Heart left ventricle (tissue), 16 donors: ENCODE measurements at regions not wholly inside any gene's neighbourhood (a gene's known extent, or its start where the extent isn't known, plus 50 kb on each side); places are given as distances from the start of the nearest gene placed in this dataset.

Experiments used
- ATAC-seq, 4 donors: fragments of 200-7000 bp; cut with Tn5 transposase; one replicate each; pipeline ENCODE4 v1.9.1; 2020 to 2022; ENCODE audit warnings: moderate library complexity in 4 of 4, mild to moderate bottlenecking in 3 of 4, moderate number of reproducible peaks in 1 of 4
- DNase-seq, 5 donors: peaks; one replicate each; pipeline ENCODE4 v3.0.0-alpha.2; 2020
- H3K27ac ChIP-seq, 12 donors: fragments of 200-600 bp; sonication (generic) in 4 of 12; one replicate each; pipeline versions ENCODE4 v1.5.0 to v1.8.0; 2016 to 2022; ENCODE audit warnings: mild to moderate bottlenecking in 2 of 12
- H3K27me3 ChIP-seq, 9 donors: fragments of 200-600 bp; sonication (generic) in 2 of 9; one replicate each; pipeline versions ENCODE4 v1.5.1 to v1.8.0; 2016 to 2022; ENCODE audit warnings: mild to moderate bottlenecking in 3 of 9
- H3K36me3 ChIP-seq, 9 donors: fragments of 200-600 bp; sonication (generic) in 2 of 9; one replicate each; pipeline versions ENCODE4 v1.5.0 to v1.8.0; 2018 to 2022; ENCODE audit warnings: mild to moderate bottlenecking in 2 of 9
- H3K4me1 ChIP-seq, 12 donors: fragments of 200-600 bp; sonication (generic) in 4 of 12; one replicate each; pipeline versions ENCODE4 v1.5.0 to v1.8.0; 2016 to 2022; ENCODE audit warnings: mild to moderate bottlenecking in 3 of 12
- H3K4me3 ChIP-seq, 12 donors: fragments of 200-600 bp; sonication (generic) in 4 of 12; one replicate each; pipeline versions ENCODE4 v1.5.0 to v1.8.0; 2017 to 2022; ENCODE audit warnings: mild to moderate bottlenecking in 9 of 12, moderate library complexity in 4 of 12
- H3K9me3 ChIP-seq, 12 donors: fragments of 200-600 bp; sonication (generic) in 4 of 12; one replicate each; pipeline versions ENCODE4 v1.5.0 to v1.8.0; 2016 to 2022; ENCODE audit warnings: mild to moderate bottlenecking in 1 of 12
- POLR2A ChIP-seq, 2 donors: fragments of 450-650 bp; IDR thresholded peaks; one replicate each; pipeline ENCODE4 v1.6.1; 2017; ENCODE audit warnings: antibody characterized with exemption in 2 of 2, mild to moderate bottlenecking in 2 of 2, moderate library complexity in 2 of 2
- WGBS, 4 donors: extraction: QIAGEN DNeasy Blood & Tissue Kit in 2 of 4; methylation state at CpG; one replicate each; pipeline versions ENCODE4 v1.1.5 to v1.1.7; 2013 to 2018; 5-methylcytosine and 5-hydroxymethylcytosine counted together
- intact Hi-C, 10 donors: fragments of 100-400 bp; cut with DNase I; formaldehyde crosslinking; loops; one replicate each; pipeline versions ENCODE4 v1.11.1 to v1.14.2; 2022
- TF ChIP-seq, protein P1 (sequence below), 12 donors: fragments of 200-600 bp; sonication (generic) in 4 of 12; IDR thresholded peaks; one replicate each; pipeline versions ENCODE4 v1.5.0 to v1.8.0; 2018 to 2022; ENCODE audit warnings: antibody characterized with exemption in 12 of 12, mild to moderate bottlenecking in 5 of 12
- donor health status: ischemic (EF 13 %, LVEDD 7.1; RV severe dilation, severe dysfunction).
- donor health status: healthy with polysubstance abuse.
- donor health status: DM: no; HTN: yes; CAD: no.
- donor health status: DM: no; HTN: no; CAD: no.
- donor health status: ischemic (EF 25% LVEDD 6.9; RV normal size, moderate dysfunction).
- donor health status: ischemic (EF 25% LVEDD 5.7; RV mildly dilated, moderate dysfunction).
- donor health status: healthy.
- donor health status: DM: yes; HTN: yes; CAD: no.
- donor health status: ischemic (EF 35%, LVEDD 5.7; RV mildly dilated, moderate dysfunction).
- donor health status: nonischemic (EF 11% LVEDD 7.7; RV severe dilation, severe dysfunction).
- donor health status: DM: yes; HTN: yes; CAD: no.
- donor health status: PGD.
- donor health status: ischemic (EF 29% LVEDD 5.4; RV normal size, mild dysfunction).
- donor health status: nonischemic (EF 23%, LVEDD 6.1; RV moderate dilation, normal function).

DNA sequence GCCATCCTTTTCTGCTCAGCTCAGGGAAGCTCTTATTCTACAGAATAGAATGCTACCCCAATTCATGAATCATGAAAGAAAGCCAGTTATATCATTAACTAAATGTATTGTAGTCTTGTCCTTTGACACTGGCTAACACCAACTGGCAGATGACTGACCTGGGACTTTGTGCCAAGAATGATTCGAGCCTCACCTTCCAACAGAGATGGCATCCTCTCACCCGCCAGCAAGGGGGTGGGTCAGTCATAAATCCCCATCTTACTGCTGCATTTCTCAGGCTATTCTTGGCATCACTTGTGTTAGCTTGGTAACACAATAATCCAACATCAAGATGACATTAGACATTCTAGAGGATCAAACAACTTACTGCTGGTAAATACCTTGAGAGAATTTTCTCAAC, 1239.8 kb upstream of the MIR17HG start:
- intact Hi-C loops: no loop called here
- 72 to 87% (median 79%) methylated on average over 2 of the region's 2 CpGs for WGBS, 4 donors
- no peak for TF ChIP-seq POLR2A (IDR thresholded peaks at IDR 0.05)
- TF ChIP-seq, protein P1, sequence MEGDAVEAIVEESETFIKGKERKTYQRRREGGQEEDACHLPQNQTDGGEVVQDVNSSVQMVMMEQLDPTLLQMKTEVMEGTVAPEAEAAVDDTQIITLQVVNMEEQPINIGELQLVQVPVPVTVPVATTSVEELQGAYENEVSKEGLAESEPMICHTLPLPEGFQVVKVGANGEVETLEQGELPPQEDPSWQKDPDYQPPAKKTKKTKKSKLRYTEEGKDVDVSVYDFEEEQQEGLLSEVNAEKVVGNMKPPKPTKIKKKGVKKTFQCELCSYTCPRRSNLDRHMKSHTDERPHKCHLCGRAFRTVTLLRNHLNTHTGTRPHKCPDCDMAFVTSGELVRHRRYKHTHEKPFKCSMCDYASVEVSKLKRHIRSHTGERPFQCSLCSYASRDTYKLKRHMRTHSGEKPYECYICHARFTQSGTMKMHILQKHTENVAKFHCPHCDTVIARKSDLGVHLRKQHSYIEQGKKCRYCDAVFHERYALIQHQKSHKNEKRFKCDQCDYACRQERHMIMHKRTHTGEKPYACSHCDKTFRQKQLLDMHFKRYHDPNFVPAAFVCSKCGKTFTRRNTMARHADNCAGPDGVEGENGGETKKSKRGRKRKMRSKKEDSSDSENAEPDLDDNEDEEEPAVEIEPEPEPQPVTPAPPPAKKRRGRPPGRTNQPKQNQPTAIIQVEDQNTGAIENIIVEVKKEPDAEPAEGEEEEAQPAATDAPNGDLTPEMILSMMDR (IDR thresholded peaks at IDR 0.05): no peak
- Histone ChIP-seq H3K4me3 (no peak overlapping the region), H3K4me1 (no peaks in the 10 kb centered on the region), H3K9me3 (no peaks in the 10 kb centered on the region), H3K36me3 (no peaks in the 10 kb centered on the region), H3K27me3 (no peaks in the 10 kb centered on the region), H3K27ac (no peak overlapping the region)
- no peak for ATAC-seq
- no peak for DNase-seq

DNA sequence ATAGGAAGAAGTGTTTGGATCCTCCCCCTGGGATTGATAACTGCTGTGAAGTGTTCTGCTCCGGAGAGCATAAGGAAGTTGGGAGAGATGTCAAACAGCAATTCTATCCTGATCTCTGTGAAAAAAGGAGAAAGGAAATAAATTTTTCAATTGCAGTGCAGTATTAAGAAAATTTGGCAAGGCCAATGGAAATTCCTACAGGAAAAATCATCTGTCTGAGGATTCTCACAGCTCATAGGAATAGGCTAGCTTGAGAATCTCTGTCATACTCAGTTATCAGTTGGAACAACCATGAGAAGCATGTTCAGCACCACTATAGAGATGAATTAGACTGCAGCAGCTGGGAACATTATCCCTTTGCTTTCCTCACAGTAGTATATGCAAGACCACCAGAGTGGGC, 1238.9 kb upstream of the MIR17HG start:
- Histone ChIP-seq H3K9me3 (no peaks in the 10 kb centered on the region), H3K4me3 (no peak overlapping the region), H3K27ac (no peak overlapping the region), H3K27me3 (no peaks in the 10 kb centered on the region), H3K4me1 (no peaks in the 10 kb centered on the region), H3K36me3 (no peaks in the 10 kb centered on the region)
- 36 to 61% (median 44%) methylated on average over 1 of the region's 1 CpG for WGBS, 4 donors
- ATAC-seq (no peak), DNase-seq (no peak)
- intact Hi-C loops: no loop called here
- TF ChIP-seq, protein P1 (IDR thresholded peaks at IDR 0.05): no peak
- no peak for TF ChIP-seq POLR2A (IDR thresholded peaks at IDR 0.05)

DNA sequence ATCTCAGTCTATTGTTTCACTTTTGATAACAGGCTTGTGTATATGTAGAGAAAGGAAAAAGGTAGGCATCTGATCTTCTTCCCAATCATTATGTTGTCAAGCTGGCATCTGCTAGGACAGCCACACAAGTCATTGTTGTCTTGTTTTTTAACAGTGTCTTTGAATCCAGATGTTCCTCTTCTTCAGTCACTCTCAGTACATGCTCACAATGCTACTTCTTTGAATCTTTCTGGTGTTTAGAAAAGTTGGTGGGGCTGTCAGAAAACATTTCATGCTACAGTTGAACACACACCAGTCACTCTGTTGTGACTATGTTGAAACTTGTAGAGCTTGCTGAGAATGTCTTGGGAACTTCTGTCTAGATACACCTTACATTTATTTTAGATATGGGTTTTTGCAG, 1231.4 kb upstream of the MIR17HG start:
- Histone ChIP-seq H3K27ac (no peak overlapping the region), H3K27me3 (no peaks in the 10 kb centered on the region), H3K9me3 (peaks cover 0 to 3% (median 0%) of the 10 kb centered on the region in 12 donors), H3K4me3 (no peak overlapping the region), H3K36me3 (no peaks in the 10 kb centered on the region), H3K4me1 (no peaks in the 10 kb centered on the region)
- ATAC-seq: no peak
- DNase-seq: no peak
- intact Hi-C loops: no loop called here
- TF ChIP-seq, protein P1 (IDR thresholded peaks at IDR 0.05): no peak
- no peak for TF ChIP-seq POLR2A (IDR thresholded peaks at IDR 0.05)

DNA sequence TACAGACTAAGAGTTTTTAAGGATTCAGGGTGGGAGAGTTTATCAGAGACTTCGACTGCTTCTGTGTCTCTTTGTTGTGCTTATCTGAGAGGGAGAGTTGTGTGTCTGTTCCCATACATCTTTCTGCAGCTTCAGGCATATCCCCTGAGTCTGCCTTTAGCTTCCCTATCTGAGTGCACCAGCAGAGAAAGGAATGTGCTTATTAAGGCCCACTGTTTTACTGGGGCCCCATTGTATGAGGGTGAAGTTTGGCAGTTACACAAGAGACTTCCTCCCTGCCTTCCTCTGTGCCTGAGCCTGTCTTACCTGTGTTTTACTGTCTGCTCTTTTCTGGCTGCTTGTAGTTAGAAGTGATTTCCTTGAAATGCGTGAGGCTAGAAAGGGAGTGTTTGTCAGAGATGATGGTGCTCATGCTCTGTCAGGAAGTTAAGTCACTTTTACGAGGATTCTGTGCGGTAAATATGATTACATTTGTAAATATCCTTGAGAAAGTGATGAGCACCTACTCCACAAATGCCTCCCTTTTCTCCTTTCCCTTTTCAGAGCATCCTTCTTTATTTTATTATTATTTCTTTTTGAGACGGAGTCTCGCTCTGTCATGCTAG, 1228.9 kb upstream of the MIR17HG start:
- intact Hi-C loops: no loop called here
- WGBS, 4 donors: 72 to 74% (median 72%) methylated on average over 6 of the region's 6 CpGs
- no peaks in the 10 kb centered on the region for H3K27me3 ChIP-seq
- H3K27ac ChIP-seq: no peak overlapping the region
- H3K36me3 ChIP-seq: no peaks in the 10 kb centered on the region
- DNase-seq (no peak), ATAC-seq (no peak)
- peaks cover 0 to 3% (median 0%) of the 10 kb centered on the region in 12 donors for H3K9me3 ChIP-seq
- no peak overlapping the region for H3K4me3 ChIP-seq
- H3K4me1 ChIP-seq: peaks cover 0 to 4% (median 0%) of the 10 kb centered on the region in 12 donors
- no peak for TF ChIP-seq POLR2A (IDR thresholded peaks at IDR 0.05)
- TF ChIP-seq, protein P1 (IDR thresholded peaks at IDR 0.05): no peak
